HFFc6 (cell line): ENCODE measurements at regions not wholly inside any gene's neighbourhood (a gene's known extent, or its start where the extent isn't known, plus 50 kb on each side); places are given as distances from the start of the nearest gene placed in this dataset.

Source experiments
- DNase-seq: peaks from one replicate; pipeline ENCODE4 v3.0.0-alpha.2; 2018
- H3K27ac Mint-ChIP-seq: 2 replicates; pipeline ENCODE4 v1.8.0; 2020; ENCODE audit warnings: mild to moderate bottlenecking, mixed read lengths
- H3K27me3 Mint-ChIP-seq: 2 replicates; pipeline ENCODE4 v1.8.0; 2021; ENCODE audit warnings: mild to moderate bottlenecking, moderate library complexity, mixed read lengths; ENCODE audit not compliant: insufficient read depth
- H3K36me3 Mint-ChIP-seq: 2 replicates; pipeline ENCODE4 v1.8.0; 2021; ENCODE audit warnings: low read depth, mixed read lengths
- H3K4me1 Mint-ChIP-seq: 2 replicates; pipeline ENCODE4 v1.8.0; 2020; ENCODE audit warnings: low read depth, mixed read lengths
- H3K4me3 Mint-ChIP-seq: 2 replicates; pipeline ENCODE4 v1.8.0; 2020; ENCODE audit warnings: mild to moderate bottlenecking, moderate library complexity, mixed read lengths
- H3K9me3 Mint-ChIP-seq: 2 replicates; pipeline ENCODE4 v1.8.0; 2020; ENCODE audit warnings: mild to moderate bottlenecking, mixed read lengths
- CTCF ChIP-seq: fragments of 200-600 bp; sonication (generic); IDR thresholded peaks from 2 replicates; pipeline ENCODE4 v1.5.0; 2021; ENCODE audit warnings: antibody characterized with exemption, mild to moderate bottlenecking

GRCh38 chr6:14953836-14954235 is 292.0 kb upstream of the JARID2 start:
- no peaks in the 10 kb centered on the region for H3K4me1 Mint-ChIP-seq
- DNase-seq, result no peak
- H3K27me3 Mint-ChIP-seq, result no peaks in the 10 kb centered on the region; the same call in 1 of the 2 replicates

GRCh38 chr6:14957355-14958059 is 288.4 kb upstream of the JARID2 start:
- Mint-ChIP-seq H3K9me3 (peaks cover 11% of the 10 kb centered on the region), H3K36me3 (peaks cover 4% of the 10 kb centered on the region; the same call in 1 of the 2 replicates), H3K27me3 (no peaks in the 10 kb centered on the region; the same call in 1 of the 2 replicates), H3K4me1 (no peaks in the 10 kb centered on the region), H3K27ac (no peak overlapping the region), H3K4me3 (no peak overlapping the region)
- no peak for DNase-seq
- no peak for TF ChIP-seq CTCF

More at GRCh38 chr6:14953836-14954235, 292.0 kb upstream of the JARID2 start:
- H3K9me3 Mint-ChIP-seq, result peaks cover 11% of the 10 kb centered on the region
- H3K36me3 Mint-ChIP-seq, result peaks cover 4% of the 10 kb centered on the region; the same call in 1 of the 2 replicates
- no peak overlapping the region for H3K27ac Mint-ChIP-seq
- no peak for TF ChIP-seq CTCF
- H3K4me3 Mint-ChIP-seq, result no peak overlapping the region

GRCh38 chr6:14959324-14959885 is 286.5 kb upstream of the JARID2 start:
- no peaks in the 10 kb centered on the region for H3K4me1 Mint-ChIP-seq
- no peak for DNase-seq
- H3K4me3 Mint-ChIP-seq, result no peak overlapping the region
- H3K27ac Mint-ChIP-seq, result no peak overlapping the region
- TF ChIP-seq CTCF, result no peak
- peaks cover 4% of the 10 kb centered on the region; the same call in 1 of the 2 replicates for H3K36me3 Mint-ChIP-seq
- H3K27me3 Mint-ChIP-seq, result no peaks in the 10 kb centered on the region; the same call in 1 of the 2 replicates
- H3K9me3 Mint-ChIP-seq, result peaks cover 11% of the 10 kb centered on the region

- H3K9me3 Mint-ChIP-seq, result no peaks in the 10 kb centered on the region
- H3K27me3 Mint-ChIP-seq, result no peaks in the 10 kb centered on the region; the same call in 1 of the 2 replicates
- H3K36me3 Mint-ChIP-seq, result no peaks in the 10 kb centered on the region
- no peak overlapping the region for H3K27ac Mint-ChIP-seq
- peaks cover 20% of the 10 kb centered on the region for H3K4me1 Mint-ChIP-seq
- no peak overlapping the region for H3K4me3 Mint-ChIP-seq
- no peak for TF ChIP-seq CTCF
- DNase-seq, result no peak
These were observed 281.2 kb upstream of the JARID2 start for GRCh38 chr6:14964556-14965270.

- no peaks in the 10 kb centered on the region; the same call in 1 of the 2 replicates for H3K27me3 Mint-ChIP-seq
These were observed 280.3 kb upstream of the JARID2 start for GRCh38 chr6:14965424-14966075.

More at GRCh38 chr6:14965424-14966075, 280.3 kb upstream of the JARID2 start:
- H3K36me3 Mint-ChIP-seq, result no peaks in the 10 kb centered on the region
- H3K4me1 Mint-ChIP-seq, result peaks cover 20% of the 10 kb centered on the region
- H3K4me3 Mint-ChIP-seq, result no peak overlapping the region
- no peak for TF ChIP-seq CTCF
- no peak overlapping the region for H3K27ac Mint-ChIP-seq
- DNase-seq, result peak; percentile 19
- H3K9me3 Mint-ChIP-seq, result no peaks in the 10 kb centered on the region
